Immature natural killer cell (primary cell): ENCODE measurements at regions not wholly inside any gene's neighbourhood (a gene's known extent, or its start where the extent isn't known, plus 50 kb on each side); places are given as distances from the start of the nearest gene placed in this dataset.
"Not testable (repeated sequence)": the region's sequence is repeated elsewhere in the genome, so short reads cannot be mapped to it uniquely, and the experiment has no call there.

ENCODE experiments used
- DNase-seq, 3 donors: peaks; one replicate each; pipeline ENCODE4 v3.0.0; 2022; ENCODE audit warnings: mixed read lengths in 1 of 3
- H3K27ac Mint-ChIP-seq, 6 donors: one replicate each; pipeline ENCODE4 v1.8.0; 2020; ENCODE audit warnings: mixed read lengths in 6 of 6, mild to moderate bottlenecking in 5 of 6, inconsistent platforms in 4 of 6, moderate library complexity in 3 of 6
- H3K27me3 Mint-ChIP-seq, 3 donors: one replicate each; pipeline ENCODE4 v1.8.0; 2020 to 2021; ENCODE audit warnings: low read depth in 3 of 3, mild to moderate bottlenecking in 3 of 3, mixed read lengths in 3 of 3, moderate library complexity in 3 of 3, inconsistent platforms in 1 of 3
- H3K36me3 Mint-ChIP-seq, 3 donors: one replicate each; pipeline ENCODE4 v1.8.0; 2020; ENCODE audit warnings: mixed read lengths in 3 of 3, inconsistent platforms in 2 of 3, mild to moderate bottlenecking in 2 of 3
- H3K4me1 Mint-ChIP-seq, 2 donors: one replicate each; pipeline ENCODE4 v1.8.0; 2020; ENCODE audit warnings: inconsistent platforms in 2 of 2, mild to moderate bottlenecking in 2 of 2, mixed read lengths in 2 of 2, moderate library complexity in 1 of 2
- H3K4me3 Mint-ChIP-seq, 5 donors: one replicate each; pipeline ENCODE4 v1.8.0; 2020; ENCODE audit warnings: mild to moderate bottlenecking in 5 of 5, mixed read lengths in 5 of 5, inconsistent platforms in 3 of 5, moderate library complexity in 3 of 5
- H3K9me3 Mint-ChIP-seq, 6 donors: one replicate each; pipeline ENCODE4 v1.8.0; 2020; ENCODE audit warnings: mild to moderate bottlenecking in 6 of 6, mixed read lengths in 6 of 6, inconsistent platforms in 4 of 6, moderate library complexity in 3 of 6

GRCh38 chr3:130151555-130151954 lies 69.9 kb downstream of the ALG1L2 start:
- not testable (repeated sequence) for H3K9me3 Mint-ChIP-seq, H3K36me3 Mint-ChIP-seq, H3K27ac Mint-ChIP-seq, H3K4me1 Mint-ChIP-seq, DNase-seq, H3K4me3 Mint-ChIP-seq, H3K27me3 Mint-ChIP-seq

DNA sequence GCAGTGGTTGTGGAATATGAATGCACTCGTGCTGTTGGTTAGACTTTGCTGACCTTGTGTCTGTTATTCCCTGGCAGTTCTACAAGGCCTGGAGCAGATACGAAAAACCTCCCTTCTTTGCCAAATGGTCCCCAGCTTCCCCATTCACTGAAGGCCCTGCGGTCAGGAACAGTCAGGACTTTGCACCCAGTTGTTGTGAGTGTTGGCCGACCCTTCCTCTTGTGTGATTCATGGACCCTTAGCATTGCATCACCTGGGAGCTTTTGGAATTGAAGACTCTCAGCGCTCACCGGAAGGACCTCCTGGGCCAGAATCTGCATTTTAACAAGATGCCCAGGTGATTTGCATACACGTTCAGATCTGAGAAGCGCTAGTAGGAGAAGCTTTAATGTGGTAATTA lies 71.6 kb downstream of the ALG1L2 start:
- H3K36me3 Mint-ChIP-seq, H3K9me3 Mint-ChIP-seq, DNase-seq, H3K4me3 Mint-ChIP-seq, H3K4me1 Mint-ChIP-seq, H3K27me3 Mint-ChIP-seq, H3K27ac Mint-ChIP-seq: not testable (repeated sequence)

GRCh38 chr3:130155464-130155863 lies 73.8 kb downstream of the ALG1L2 start:
- DNase-seq, H3K9me3 Mint-ChIP-seq, H3K27me3 Mint-ChIP-seq, H3K27ac Mint-ChIP-seq, H3K36me3 Mint-ChIP-seq, H3K4me3 Mint-ChIP-seq, H3K4me1 Mint-ChIP-seq: not testable (repeated sequence)

GRCh38 chr3:130166856-130167255 lies 85.2 kb downstream of the ALG1L2 start:
- peaks cover 0 to 11% (median 5%) of the 10 kb centered on the region in 3 donors for H3K27me3 Mint-ChIP-seq
- H3K4me1 Mint-ChIP-seq, H3K4me3 Mint-ChIP-seq, H3K36me3 Mint-ChIP-seq, H3K9me3 Mint-ChIP-seq, H3K27ac Mint-ChIP-seq, DNase-seq: not testable (repeated sequence)

DNA sequence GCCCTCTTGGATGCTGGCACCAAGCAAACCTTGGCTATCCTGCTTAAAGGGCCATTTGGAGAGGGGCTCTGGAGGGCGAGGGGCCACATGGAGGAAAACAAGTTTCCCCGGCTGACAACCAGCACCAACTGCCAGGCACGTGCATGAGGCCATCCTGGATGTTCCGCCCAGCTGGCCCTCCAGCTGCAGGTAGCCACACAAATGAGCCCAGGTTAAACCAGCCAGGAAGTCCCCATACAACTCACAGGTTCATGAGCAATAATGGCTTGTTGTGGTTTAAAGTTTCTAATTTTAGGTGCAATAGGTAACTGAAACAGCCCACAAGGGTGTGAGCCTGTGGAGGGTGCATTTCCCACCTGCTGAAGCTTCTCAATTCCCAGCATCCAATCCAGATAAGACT lies 93.6 kb downstream of the ALG1L2 start:
- DNase-seq, H3K27me3 Mint-ChIP-seq, H3K36me3 Mint-ChIP-seq, H3K4me3 Mint-ChIP-seq, H3K9me3 Mint-ChIP-seq, H3K27ac Mint-ChIP-seq: not testable (repeated sequence)
- H3K4me1 Mint-ChIP-seq, result peaks cover 16 to 22% of the 10 kb centered on the region in 2 donors

DNA sequence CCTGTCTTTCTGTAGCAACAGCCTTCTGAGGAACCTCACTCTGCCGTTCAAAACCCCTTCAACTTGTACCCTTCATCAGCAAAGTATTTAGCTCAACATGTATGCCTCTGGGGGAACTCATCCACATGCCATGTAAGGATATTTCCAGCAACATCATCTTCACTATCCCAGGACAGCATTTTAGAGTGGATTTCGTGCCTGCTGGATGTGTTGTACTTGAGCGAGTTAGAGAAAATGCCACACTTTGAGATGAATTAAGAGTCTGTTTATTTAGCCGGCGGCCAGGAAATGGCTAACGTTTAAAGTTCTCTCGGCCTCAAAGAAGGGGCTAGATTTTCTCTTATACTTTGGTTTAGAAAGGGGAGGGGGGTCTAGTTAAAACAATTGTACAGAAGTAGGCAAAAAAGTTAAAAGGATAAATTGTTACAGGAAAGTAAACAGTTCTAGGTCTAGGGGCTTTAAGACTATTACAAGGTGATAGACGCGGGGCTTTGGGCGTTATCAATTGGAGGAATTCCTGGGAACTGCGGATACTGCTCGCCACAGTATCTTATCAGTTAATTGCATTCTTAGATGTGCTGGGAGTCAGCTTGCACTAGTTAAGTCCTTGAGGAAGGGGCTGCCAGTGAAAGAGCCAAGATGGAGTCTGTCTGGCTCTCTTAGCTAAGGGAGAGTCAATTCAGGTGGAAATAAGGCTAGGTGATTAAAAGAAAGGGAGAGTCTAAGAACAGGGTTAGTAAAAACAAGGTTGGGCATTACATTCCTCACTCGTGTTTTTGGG lies 95.0 kb downstream of the ALG1L2 start:
- peak overlapping the region in 1 of 6 donors; percentile 28 for H3K27ac Mint-ChIP-seq
- H3K27me3 Mint-ChIP-seq, H3K9me3 Mint-ChIP-seq, H3K4me3 Mint-ChIP-seq, DNase-seq, H3K36me3 Mint-ChIP-seq: not testable (repeated sequence)
- H3K4me1 Mint-ChIP-seq, result peaks cover 16 to 24% of the 10 kb centered on the region in 2 donors

- Mint-ChIP-seq H3K27ac (peak overlapping the region; percentile 91 to 97 (median 94)), H3K4me1 (peaks cover 16 to 24% of the 10 kb centered on the region in 2 donors), H3K4me3 (peak overlapping the region; percentile 83 to 89 (median 86))
- not testable (repeated sequence) for H3K27me3 Mint-ChIP-seq, H3K9me3 Mint-ChIP-seq, H3K36me3 Mint-ChIP-seq
- DNase-seq, result peak in 2 of 3 donors; percentile 1 to 2
Measured at GRCh38 chr3:130178835-130179234, 97.2 kb downstream of the ALG1L2 start.

DNA sequence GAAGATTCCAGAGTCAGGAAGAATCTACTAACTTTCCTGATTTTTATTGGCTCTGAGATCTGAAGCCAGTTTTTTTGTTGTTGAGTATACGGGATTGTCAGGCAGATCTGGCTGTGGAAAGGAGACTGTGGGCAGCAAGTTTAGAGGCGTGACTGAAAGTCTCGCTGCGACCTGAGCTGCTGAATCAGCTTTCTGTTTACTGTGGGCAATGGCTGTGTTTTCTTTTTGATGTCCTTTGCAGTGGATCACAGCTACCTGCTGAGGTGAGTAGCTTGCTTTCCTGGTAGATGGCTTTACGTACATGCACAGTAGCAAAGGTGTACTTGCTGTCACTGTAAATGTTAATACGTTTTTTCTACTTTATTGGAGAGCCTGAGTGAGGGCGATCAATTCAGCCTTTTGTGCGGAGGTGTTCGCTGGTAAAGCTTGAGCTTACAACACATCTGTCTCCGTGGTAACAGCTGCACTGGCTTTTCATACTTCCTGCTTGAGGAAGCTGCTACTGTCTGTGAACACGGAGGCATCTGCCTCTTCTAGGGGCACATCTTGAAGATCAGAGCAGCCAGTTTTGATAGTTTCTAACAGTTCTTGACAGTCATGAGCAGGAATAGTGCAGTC lies 97.8 kb downstream of the ALG1L2 start:
- H3K27me3 Mint-ChIP-seq, H3K9me3 Mint-ChIP-seq, H3K36me3 Mint-ChIP-seq: not testable (repeated sequence)
- Mint-ChIP-seq H3K4me3 (peak overlapping the region; percentile 83 to 89 (median 86)), H3K4me1 (peaks cover 16 to 24% of the 10 kb centered on the region in 2 donors), H3K27ac (peak overlapping the region; percentile 91 to 97 (median 94))
- DNase-seq, result peak; percentile 56 to 69 (median 66)

- not testable (repeated sequence) for H3K9me3 Mint-ChIP-seq, H3K36me3 Mint-ChIP-seq, DNase-seq, H3K27me3 Mint-ChIP-seq, H3K4me3 Mint-ChIP-seq
- peak overlapping the region in 2 of 6 donors; percentile 38 to 47 for H3K27ac Mint-ChIP-seq
- H3K4me1 Mint-ChIP-seq, result peaks cover 16 to 24% of the 10 kb centered on the region in 2 donors
Measured at GRCh38 chr3:130182475-130182874, 100.8 kb downstream of the ALG1L2 start.

GRCh38 chr3:130183689-130184088 lies 102.1 kb downstream of the ALG1L2 start:
- peaks cover 15 to 17% of the 10 kb centered on the region in 2 donors for H3K4me1 Mint-ChIP-seq
- H3K27ac Mint-ChIP-seq, H3K36me3 Mint-ChIP-seq, H3K4me3 Mint-ChIP-seq, DNase-seq, H3K9me3 Mint-ChIP-seq, H3K27me3 Mint-ChIP-seq: not testable (repeated sequence)

- H3K4me3 Mint-ChIP-seq, H3K36me3 Mint-ChIP-seq, DNase-seq, H3K27ac Mint-ChIP-seq, H3K9me3 Mint-ChIP-seq, H3K27me3 Mint-ChIP-seq: not testable (repeated sequence)
- peaks cover 8 to 10% of the 10 kb centered on the region in 2 donors for H3K4me1 Mint-ChIP-seq
Measured at GRCh38 chr3:130184152-130185024, 102.8 kb downstream of the ALG1L2 start.

- H3K4me3 Mint-ChIP-seq, DNase-seq, H3K4me1 Mint-ChIP-seq, H3K27ac Mint-ChIP-seq, H3K36me3 Mint-ChIP-seq: not testable (repeated sequence)
- Mint-ChIP-seq H3K9me3 (peaks cover 9 to 20% (median 14%) of the 10 kb centered on the region in 6 donors), H3K27me3 (peaks cover 0 to 10% (median 4%) of the 10 kb centered on the region in 3 donors)
Measured at GRCh38 chr3:130201272-130201671, 119.6 kb downstream of the ALG1L2 start.

GRCh38 chr3:130203633-130204032 lies 122.0 kb downstream of the ALG1L2 start:
- H3K36me3 Mint-ChIP-seq, H3K4me1 Mint-ChIP-seq, H3K4me3 Mint-ChIP-seq, H3K27me3 Mint-ChIP-seq, DNase-seq: not testable (repeated sequence)
- Mint-ChIP-seq H3K9me3 (peaks cover 9 to 20% (median 15%) of the 10 kb centered on the region in 6 donors), H3K27ac (peak overlapping the region in 1 of 6 donors; percentile 69)

GRCh38 chr3:130227540-130227939 lies 117.9 kb upstream of the COL6A5 start:
- Mint-ChIP-seq H3K4me1 (no peaks in the 10 kb centered on the region), H3K9me3 (peaks cover 0 to 5% (median 0%) of the 10 kb centered on the region in 6 donors), H3K4me3 (no peak overlapping the region), H3K27ac (no peak overlapping the region), H3K27me3 (peaks cover 0 to 3% (median 0%) of the 10 kb centered on the region in 3 donors), H3K36me3 (no peaks in the 10 kb centered on the region)
- DNase-seq, result no peak
